Lower lobe of right lung (tissue), 2 donors: ENCODE measurements at regions not wholly inside any gene's neighbourhood (a gene's known extent, or its start where the extent isn't known, plus 50 kb on each side); places are given as distances from the start of the nearest gene placed in this dataset.

Experiments
- ATAC-seq, 2 donors: fragments of 200-7000 bp; cut with Tn5 transposase; one replicate each; pipeline ENCODE4 v1.9.1; 2020 to 2022; ENCODE audit warnings: mild to moderate bottlenecking in 2 of 2, moderate library complexity in 2 of 2
- DNase-seq: peaks from one replicate; pipeline ENCODE4 v3.0.0-alpha.2; 2020
- H3K27ac ChIP-seq: fragments of 200-600 bp; one replicate; pipeline ENCODE4 v1.8.0; 2022
- H3K27me3 ChIP-seq: fragments of 200-600 bp; one replicate; pipeline ENCODE4 v1.8.0; 2022; ENCODE audit warnings: low read depth
- H3K36me3 ChIP-seq: fragments of 200-600 bp; one replicate; pipeline ENCODE4 v1.8.0; 2022; ENCODE audit warnings: mild to moderate bottlenecking
- H3K4me1 ChIP-seq: fragments of 200-600 bp; one replicate; pipeline ENCODE4 v1.8.0; 2022
- H3K4me3 ChIP-seq: fragments of 200-600 bp; one replicate; pipeline ENCODE4 v1.8.0; 2022; ENCODE audit warnings: mild to moderate bottlenecking
- H3K9me3 ChIP-seq: fragments of 200-600 bp; one replicate; pipeline ENCODE4 v1.8.0; 2022
- CTCF ChIP-seq: fragments of 200-600 bp; IDR thresholded peaks from one replicate; pipeline ENCODE4 v1.8.0; 2022; ENCODE audit warnings: antibody characterized with exemption, mild to moderate bottlenecking
- intact Hi-C: fragments of 100-400 bp; cut with DNase I; formaldehyde crosslinking; loops from one replicate; pipeline ENCODE4 v1.11.0; 2022
- donor health status: DM: no; HTN: yes; CAD: no; lungs with severe emphysema.

- peak; percentile 79 to 85 for ATAC-seq
- no peaks in the 10 kb centered on the region for H3K4me1 ChIP-seq
- no peak overlapping the region for H3K4me3 ChIP-seq
- H3K36me3 ChIP-seq, result no peaks in the 10 kb centered on the region
- no peak for DNase-seq
- no peaks in the 10 kb centered on the region for H3K27me3 ChIP-seq
- peak overlapping the region; percentile 3 for H3K27ac ChIP-seq
- intact Hi-C loops, result no loop called here
- no peak for TF ChIP-seq CTCF
- no peaks in the 10 kb centered on the region for H3K9me3 ChIP-seq
Measured at GRCh38 chr4:142961866-142962265, 115.8 kb upstream of the INPP4B start.

GRCh38 chr4:142974328-142974727 is 128.2 kb upstream of the INPP4B start:
- H3K27me3 ChIP-seq, result no peaks in the 10 kb centered on the region
- no peak overlapping the region for H3K27ac ChIP-seq
- no peaks in the 10 kb centered on the region for H3K4me1 ChIP-seq
- H3K4me3 ChIP-seq, result no peak overlapping the region
- TF ChIP-seq CTCF, result no peak
- intact Hi-C loops, result no loop called here
- H3K36me3 ChIP-seq, result no peaks in the 10 kb centered on the region
- no peaks in the 10 kb centered on the region for H3K9me3 ChIP-seq
- DNase-seq (no peak), ATAC-seq (no peak)

- H3K4me3 ChIP-seq, result no peak overlapping the region
- DNase-seq (no peak), ATAC-seq (no peak)
- no peaks in the 10 kb centered on the region for H3K9me3 ChIP-seq
- no peak overlapping the region for H3K27ac ChIP-seq
- H3K36me3 ChIP-seq, result no peaks in the 10 kb centered on the region
- intact Hi-C loops, result no loop called here
- no peaks in the 10 kb centered on the region for H3K4me1 ChIP-seq
- H3K27me3 ChIP-seq, result no peaks in the 10 kb centered on the region
- no peak for TF ChIP-seq CTCF
Measured at GRCh38 chr4:142975618-142976017, 129.5 kb upstream of the INPP4B start.

- no peak for TF ChIP-seq CTCF
- H3K27me3 ChIP-seq, result no peaks in the 10 kb centered on the region
- intact Hi-C loops, result no loop called here
- H3K9me3 ChIP-seq, result no peaks in the 10 kb centered on the region
- ATAC-seq, result no peak
- H3K36me3 ChIP-seq, result no peaks in the 10 kb centered on the region
- no peak overlapping the region for H3K4me3 ChIP-seq
- no peaks in the 10 kb centered on the region for H3K4me1 ChIP-seq
- H3K27ac ChIP-seq, result no peak overlapping the region
- no peak for DNase-seq
Measured at GRCh38 chr4:142976482-142976881, 130.4 kb upstream of the INPP4B start.

GRCh38 chr4:142977182-142977581 is 131.1 kb upstream of the INPP4B start:
- no peaks in the 10 kb centered on the region for H3K27me3 ChIP-seq
- H3K4me3 ChIP-seq, result no peak overlapping the region
- DNase-seq (no peak), ATAC-seq (no peak)
- TF ChIP-seq CTCF, result no peak
- no peak overlapping the region for H3K27ac ChIP-seq
- no peaks in the 10 kb centered on the region for H3K9me3 ChIP-seq
- intact Hi-C loops, result no loop called here
- H3K4me1 ChIP-seq, result no peaks in the 10 kb centered on the region
- no peaks in the 10 kb centered on the region for H3K36me3 ChIP-seq

- Histone ChIP-seq H3K27ac (no peak overlapping the region), H3K4me3 (no peak overlapping the region), H3K27me3 (no peaks in the 10 kb centered on the region), H3K4me1 (no peaks in the 10 kb centered on the region), H3K9me3 (peaks cover 4% of the 10 kb centered on the region), H3K36me3 (no peaks in the 10 kb centered on the region)
- no peak for TF ChIP-seq CTCF
- intact Hi-C loops, result no loop called here
- ATAC-seq, result no peak
- no peak for DNase-seq
Measured at GRCh38 chr4:142983065-142983464, 137.0 kb upstream of the INPP4B start.
